SK-N-SH treated with all-trans-retinoic acid at 6 μM for 48 hours (cell line): ENCODE measurements at regions not wholly inside any gene's neighbourhood (a gene's known extent, or its start where the extent isn't known, plus 50 kb on each side); places are given as distances from the start of the nearest gene placed in this dataset.

ENCODE experiments used
- ATAC-seq: fragments of 200-7000 bp; cut with Tn5 transposase; 3 replicates; pipeline ENCODE4 v1.9.1; 2020; ENCODE audit warnings: mild to moderate bottlenecking, moderate library complexity
- ARNTL ChIP-seq: fragments of 450-650 bp; formaldehyde crosslinking; IDR thresholded peaks from 2 replicates; pipeline ENCODE4 v1.5.0; 2020; ENCODE audit warnings: low read depth, mild to moderate bottlenecking, moderate library complexity, borderline replicate concordance
- BACH2 ChIP-seq: fragments of 250-450 bp; sonication (Bioruptor Pico); IDR thresholded peaks from 2 replicates; pipeline ENCODE4 v1.9.0; 2021; ENCODE audit warnings: mild to moderate bottlenecking, borderline replicate concordance
- CSDC2 ChIP-seq: fragments of 250-450 bp; sonication (Bioruptor Pico); IDR thresholded peaks from 2 replicates; pipeline ENCODE4 v1.5.0; 2020; ENCODE audit warnings: mild to moderate bottlenecking, moderate library complexity
- CSRNP3 ChIP-seq: fragments of 250-450 bp; sonication (Bioruptor Pico); IDR thresholded peaks from 2 replicates; pipeline ENCODE4 v1.5.1; 2021; ENCODE audit warnings: mild to moderate bottlenecking, moderate library complexity
- ESRRG ChIP-seq: fragments of 250-450 bp; sonication (Bioruptor Pico); IDR thresholded peaks from 2 replicates; pipeline ENCODE4 v1.6.1; 2021; ENCODE audit warnings: mild to moderate bottlenecking
- GLIS3 ChIP-seq: fragments of 250-450 bp; sonication (Bioruptor Pico); IDR thresholded peaks from 2 replicates; pipeline ENCODE4 v1.5.0; 2020; ENCODE audit warnings: mild to moderate bottlenecking, moderate library complexity
- ISL1 ChIP-seq: fragments of 250-450 bp; sonication (Bioruptor Pico); IDR thresholded peaks from 2 replicates; pipeline ENCODE4 v2.1.2; 2022; ENCODE audit warnings: mild to moderate bottlenecking, moderate library complexity
- OSR1 ChIP-seq: fragments of 250-450 bp; sonication (Bioruptor Pico); IDR thresholded peaks from 2 replicates; pipeline ENCODE4 v1.8.0; 2022; ENCODE audit warnings: moderate library complexity, mild to moderate bottlenecking, inconsistent platforms
- PATZ1 ChIP-seq: fragments of 250-450 bp; sonication (Bioruptor Pico); IDR thresholded peaks from 2 replicates; pipeline ENCODE4 v1.8.0; 2020; ENCODE audit warnings: mild to moderate bottlenecking, moderate library complexity, borderline replicate concordance
- PPARA ChIP-seq: fragments of 250-450 bp; sonication (Bioruptor Pico); IDR thresholded peaks from 2 replicates; pipeline ENCODE4 v1.5.0; 2020; ENCODE audit warnings: mild to moderate bottlenecking, borderline replicate concordance
- RARB ChIP-seq: fragments of 250-450 bp; sonication (Bioruptor Pico); IDR thresholded peaks from 2 replicates; pipeline ENCODE4 v1.8.0; 2021; ENCODE audit warnings: mild to moderate bottlenecking, moderate library complexity
- SNAI2 ChIP-seq: fragments of 250-450 bp; sonication (Bioruptor Pico); IDR thresholded peaks from 2 replicates; pipeline ENCODE4 v1.5.0; 2020; ENCODE audit warnings: mild to moderate bottlenecking, moderate library complexity
- TCF4 ChIP-seq: fragments of 250-450 bp; sonication (Bioruptor Pico); IDR thresholded peaks from 2 replicates; pipeline ENCODE4 v1.8.0; 2021; ENCODE audit warnings: mild to moderate bottlenecking, moderate library complexity, borderline replicate concordance
- TOX ChIP-seq: fragments of 250-450 bp; sonication (Bioruptor Pico); IDR thresholded peaks from 2 replicates; pipeline ENCODE4 v1.8.0; 2021; ENCODE audit warnings: mild to moderate bottlenecking, moderate library complexity, borderline replicate concordance
- ZC3H10 ChIP-seq: fragments of 250-450 bp; sonication (Bioruptor Pico); IDR thresholded peaks from 2 replicates; pipeline ENCODE4 v1.5.1; 2021; ENCODE audit warnings: mild to moderate bottlenecking, moderate library complexity
- ZFP3 ChIP-seq: fragments of 250-450 bp; sonication (Bioruptor Pico); IDR thresholded peaks from 2 replicates; pipeline ENCODE4 v1.5.0; 2020; ENCODE audit warnings: mild to moderate bottlenecking, moderate library complexity
- ZFP30 ChIP-seq: fragments of 450-650 bp; formaldehyde crosslinking; IDR thresholded peaks from 2 replicates; pipeline ENCODE4 v1.5.0; 2022; ENCODE audit warnings: mild to moderate bottlenecking, moderate library complexity
- ZNF70 ChIP-seq: fragments of 450-650 bp; formaldehyde crosslinking; IDR thresholded peaks from 2 replicates; pipeline ENCODE4 v1.5.0; 2020; ENCODE audit warnings: mild to moderate bottlenecking, moderate library complexity
- ZNF8 ChIP-seq: fragments of 450-650 bp; formaldehyde crosslinking; IDR thresholded peaks from 2 replicates; pipeline ENCODE4 v1.5.0; 2020; ENCODE audit warnings: mild to moderate bottlenecking, moderate library complexity
- TF ChIP-seq, protein P1 (sequence below): fragments of 250-450 bp; sonication (Bioruptor Pico); IDR thresholded peaks from 2 replicates; pipeline ENCODE4 v1.5.1; 2020; ENCODE audit warnings: low read depth, mild to moderate bottlenecking, moderate library complexity
- TF ChIP-seq, protein P2 (sequence below): fragments of 250-450 bp; sonication (Bioruptor Pico); IDR thresholded peaks from 2 replicates; pipeline ENCODE4 v1.5.0; 2020; ENCODE audit warnings: mild to moderate bottlenecking, moderate library complexity

DNA sequence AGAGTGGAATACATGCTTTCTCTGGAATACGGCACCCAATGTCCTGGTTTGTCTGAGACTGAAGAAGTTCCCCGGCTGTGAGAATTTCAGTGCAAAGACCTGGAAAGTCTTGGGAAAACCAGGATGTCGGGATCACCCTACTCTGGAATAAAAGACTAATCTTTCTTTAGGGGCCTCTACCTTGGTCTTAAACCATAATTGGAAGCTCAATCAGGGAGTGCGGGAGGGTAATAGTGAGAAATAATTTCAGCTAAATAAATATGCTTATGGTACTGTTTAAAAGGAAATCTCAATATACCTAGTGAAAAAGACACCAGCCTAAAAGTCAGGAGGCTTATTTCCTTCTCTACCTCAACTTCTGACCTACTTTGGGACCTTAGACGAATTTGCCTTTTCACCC lies 236.1 kb upstream of the GLI3 start (continued):
- TF ChIP-seq ISL1 (CRISPR knock-in tag), result no peak

- ATAC-seq, result no peak
- TF ChIP-seq, protein P1, sequence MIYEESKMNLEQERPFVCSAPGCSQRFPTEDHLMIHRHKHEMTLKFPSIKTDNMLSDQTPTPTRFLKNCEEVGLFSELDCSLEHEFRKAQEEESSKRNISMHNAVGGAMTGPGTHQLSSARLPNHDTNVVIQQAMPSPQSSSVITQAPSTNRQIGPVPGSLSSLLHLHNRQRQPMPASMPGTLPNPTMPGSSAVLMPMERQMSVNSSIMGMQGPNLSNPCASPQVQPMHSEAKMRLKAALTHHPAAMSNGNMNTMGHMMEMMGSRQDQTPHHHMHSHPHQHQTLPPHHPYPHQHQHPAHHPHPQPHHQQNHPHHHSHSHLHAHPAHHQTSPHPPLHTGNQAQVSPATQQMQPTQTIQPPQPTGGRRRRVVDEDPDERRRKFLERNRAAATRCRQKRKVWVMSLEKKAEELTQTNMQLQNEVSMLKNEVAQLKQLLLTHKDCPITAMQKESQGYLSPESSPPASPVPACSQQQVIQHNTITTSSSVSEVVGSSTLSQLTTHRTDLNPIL (CRISPR knock-in tag), result no peak
- TF ChIP-seq ISL1 (CRISPR knock-in tag), result no peak
- TF ChIP-seq OSR1 (CRISPR knock-in tag), result no peak
- TF ChIP-seq ESRRG (CRISPR knock-in tag), result no peak
- no peak for TF ChIP-seq ZFP30 (CRISPR knock-in tag)
- TF ChIP-seq ZNF8, result no peak
These were observed 234.7 kb upstream of the GLI3 start for GRCh38 chr7:42471573-42472174.

DNA sequence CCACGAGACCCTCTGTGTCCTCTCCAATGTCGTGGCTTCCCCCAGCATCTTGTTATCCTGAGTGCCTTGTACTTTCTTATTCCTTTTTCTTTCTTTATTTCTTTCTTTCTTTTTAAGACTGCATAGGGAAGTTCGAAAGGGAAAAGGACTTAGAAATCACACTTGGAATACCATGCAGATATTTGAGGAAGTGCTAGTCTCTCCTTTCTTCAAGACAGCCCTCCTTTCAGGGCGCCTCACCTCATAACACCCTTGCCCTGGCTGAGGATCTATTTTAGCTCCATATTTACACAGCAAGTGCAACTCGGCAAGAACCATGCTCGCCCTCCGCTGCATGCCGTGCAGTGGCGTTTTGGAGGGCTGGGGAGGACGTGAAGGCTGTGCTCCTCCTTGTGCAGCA lies 232.3 kb upstream of the GLI3 start:
- no peak for ATAC-seq
- TF ChIP-seq SNAI2 (no peak), ZC3H10 (CRISPR knock-in tag) (no peak), CSRNP3 (CRISPR knock-in tag) (no peak), ZFP3 (CRISPR knock-in tag) (no peak), ARNTL (CRISPR knock-in tag) (no peak), PATZ1 (no peak), CSDC2 (no peak), TCF4 (CRISPR knock-in tag) (no peak), TOX (CRISPR knock-in tag) (no peak), PPARA (no peak), RARB (CRISPR knock-in tag) (no peak), BACH2 (CRISPR knock-in tag) (no peak), ZNF8 (no peak), ZNF70 (CRISPR knock-in tag) (no peak), GLIS3 (CRISPR knock-in tag) (no peak), ISL1 (CRISPR knock-in tag) (no peak), OSR1 (CRISPR knock-in tag) (no peak)
- TF ChIP-seq, protein P1 (CRISPR knock-in tag), result no peak
- TF ChIP-seq, protein P2, sequence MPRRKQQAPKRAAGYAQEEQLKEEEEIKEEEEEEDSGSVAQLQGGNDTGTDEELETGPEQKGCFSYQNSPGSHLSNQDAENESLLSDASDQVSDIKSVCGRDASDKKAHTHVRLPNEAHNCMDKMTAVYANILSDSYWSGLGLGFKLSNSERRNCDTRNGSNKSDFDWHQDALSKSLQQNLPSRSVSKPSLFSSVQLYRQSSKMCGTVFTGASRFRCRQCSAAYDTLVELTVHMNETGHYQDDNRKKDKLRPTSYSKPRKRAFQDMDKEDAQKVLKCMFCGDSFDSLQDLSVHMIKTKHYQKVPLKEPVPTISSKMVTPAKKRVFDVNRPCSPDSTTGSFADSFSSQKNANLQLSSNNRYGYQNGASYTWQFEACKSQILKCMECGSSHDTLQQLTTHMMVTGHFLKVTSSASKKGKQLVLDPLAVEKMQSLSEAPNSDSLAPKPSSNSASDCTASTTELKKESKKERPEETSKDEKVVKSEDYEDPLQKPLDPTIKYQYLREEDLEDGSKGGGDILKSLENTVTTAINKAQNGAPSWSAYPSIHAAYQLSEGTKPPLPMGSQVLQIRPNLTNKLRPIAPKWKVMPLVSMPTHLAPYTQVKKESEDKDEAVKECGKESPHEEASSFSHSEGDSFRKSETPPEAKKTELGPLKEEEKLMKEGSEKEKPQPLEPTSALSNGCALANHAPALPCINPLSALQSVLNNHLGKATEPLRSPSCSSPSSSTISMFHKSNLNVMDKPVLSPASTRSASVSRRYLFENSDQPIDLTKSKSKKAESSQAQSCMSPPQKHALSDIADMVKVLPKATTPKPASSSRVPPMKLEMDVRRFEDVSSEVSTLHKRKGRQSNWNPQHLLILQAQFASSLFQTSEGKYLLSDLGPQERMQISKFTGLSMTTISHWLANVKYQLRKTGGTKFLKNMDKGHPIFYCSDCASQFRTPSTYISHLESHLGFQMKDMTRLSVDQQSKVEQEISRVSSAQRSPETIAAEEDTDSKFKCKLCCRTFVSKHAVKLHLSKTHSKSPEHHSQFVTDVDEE, result no peak

- ATAC-seq, result no peak
- no peak for TF ChIP-seq OSR1 (CRISPR knock-in tag)
- TF ChIP-seq, all 23 proteins: peak for 0
These were observed 231.5 kb upstream of the GLI3 start for GRCh38 chr7:42468471-42468870.
